Tibial artery (tissue), 4 donors: ENCODE measurements at regions not wholly inside any gene's neighbourhood (a gene's known extent, or its start where the extent isn't known, plus 50 kb on each side); places are given as distances from the start of the nearest gene placed in this dataset.

ENCODE experiments used
- DNase-seq, 2 donors: peaks; one replicate each; pipeline ENCODE4 v3.0.0-alpha.2; 2019
- H3K27ac ChIP-seq, 2 donors: fragments of 200-600 bp; sonication (generic) in 1 of 2; 1 replicate in 1 of 2; 2 replicates in 1 of 2; pipeline ENCODE4 v1.5.1; 2018 to 2019; ENCODE audit warnings: mild to moderate bottlenecking in 1 of 2
- H3K27me3 ChIP-seq, 2 donors: fragments of 200-600 bp; sonication (generic) in 1 of 2; one replicate each; pipeline versions ENCODE4 v1.5.1 to v1.6.0; 2016 to 2019
- H3K36me3 ChIP-seq, 3 donors: fragments of 200-600 bp; sonication (generic) in 2 of 3; one replicate each; pipeline ENCODE4 v1.5.1; 2016 to 2019; ENCODE audit warnings: mild to moderate bottlenecking in 2 of 3
- H3K4me1 ChIP-seq, 4 donors: fragments of 200-600 bp; sonication (generic) in 2 of 4; 1 replicate in 3 of 4; 2 replicates in 1 of 4; pipeline ENCODE4 v1.5.1; 2016 to 2019
- H3K4me3 ChIP-seq, 2 donors: fragments of 200-600 bp; sonication (generic) in 1 of 2; 1 replicate in 1 of 2; 2 replicates in 1 of 2; pipeline ENCODE4 v1.5.1; 2018 to 2019; ENCODE audit warnings: mild to moderate bottlenecking in 2 of 2
- H3K9me3 ChIP-seq, 3 donors: fragments of 200-600 bp; sonication (generic) in 1 of 3; one replicate each; pipeline ENCODE4 v1.5.1; 2016 to 2019
- CTCF ChIP-seq, 2 experiments: fragments of 200-600 bp in 1 of 2; fragments of 450-650 bp in 1 of 2; IDR thresholded peaks; one replicate each; pipeline ENCODE4 v1.5.1; 2017 to 2019; ENCODE audit warnings: antibody characterized with exemption in 2 of 2, mild to moderate bottlenecking in 1 of 2, moderate library complexity in 1 of 2
- intact Hi-C: fragments of 100-400 bp; cut with DNase I; formaldehyde crosslinking; loops from one replicate; pipeline ENCODE4 v1.15.0; 2023; ENCODE audit warnings: low total_unique reads

DNA sequence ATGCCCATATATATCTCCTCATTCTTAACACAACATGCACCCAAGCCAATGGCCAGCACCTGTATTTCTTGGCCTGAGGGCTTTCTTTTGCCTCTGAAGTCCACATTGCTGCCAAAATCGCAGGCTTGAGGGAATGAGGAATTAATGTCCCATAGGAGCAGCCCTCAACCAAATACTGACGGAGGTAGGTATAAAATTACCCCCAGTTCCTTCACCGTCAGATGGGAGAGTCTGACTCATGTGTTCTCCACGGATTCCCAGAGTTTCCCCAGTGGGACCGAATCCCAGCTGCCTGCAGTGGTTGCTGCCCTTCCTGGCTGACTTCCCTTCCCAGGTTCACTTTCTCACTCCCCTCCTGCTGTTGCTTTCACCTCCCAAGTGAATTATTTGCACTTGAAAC, 602.2 kb upstream of the NOX3 start:
- peak in 1 of 2 donors; percentile 78 for DNase-seq
- peaks cover 0 to 45% (median 25%) of the 10 kb centered on the region in 4 donors for H3K4me1 ChIP-seq
- peaks cover 0 to 3% (median 0%) of the 10 kb centered on the region in 3 donors for H3K9me3 ChIP-seq
- no peaks in the 10 kb centered on the region for H3K27me3 ChIP-seq
- peak overlapping the region; percentile 32 to 47 for H3K27ac ChIP-seq
- no peaks in the 10 kb centered on the region for H3K36me3 ChIP-seq
- intact Hi-C loops, result no loop called here
- TF ChIP-seq CTCF (IDR thresholded peaks at IDR 0.05), result no peak
- no peak overlapping the region for H3K4me3 ChIP-seq

DNA sequence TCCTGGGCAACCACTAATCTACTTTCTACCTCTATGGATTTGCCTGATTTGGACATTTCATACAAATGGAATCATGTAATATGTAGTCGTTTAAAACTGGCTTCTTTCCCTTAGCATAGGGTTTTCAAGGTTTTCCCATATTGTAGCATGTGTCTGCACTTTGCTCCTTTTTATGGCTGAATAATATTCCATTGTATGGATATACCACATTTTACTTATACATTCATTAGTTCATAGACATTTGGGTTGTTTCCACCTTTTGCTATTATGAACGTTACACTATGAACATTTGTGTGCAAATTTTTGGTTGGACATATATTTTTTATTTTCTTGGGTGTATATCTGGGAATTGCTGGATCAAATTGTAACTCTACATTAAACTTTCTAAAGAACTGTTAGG, 600.4 kb upstream of the NOX3 start:
- Histone ChIP-seq H3K9me3 (peaks cover 0 to 3% (median 0%) of the 10 kb centered on the region in 3 donors), H3K4me3 (no peak overlapping the region), H3K27me3 (no peaks in the 10 kb centered on the region), H3K36me3 (no peaks in the 10 kb centered on the region), H3K4me1 (peaks cover 0 to 27% (median 12%) of the 10 kb centered on the region in 4 donors), H3K27ac (no peak overlapping the region)
- no peak for TF ChIP-seq CTCF (IDR thresholded peaks at IDR 0.05)
- no peak for DNase-seq
- intact Hi-C loops, result no loop called here

GRCh38 chr6:156053626-156054025, 598.0 kb upstream of the NOX3 start:
- Histone ChIP-seq H3K4me1 (peaks cover 0 to 15% (median 10%) of the 10 kb centered on the region in 4 donors), H3K27me3 (no peaks in the 10 kb centered on the region), H3K27ac (no peak overlapping the region), H3K4me3 (no peak overlapping the region), H3K36me3 (no peaks in the 10 kb centered on the region), H3K9me3 (peaks cover 0 to 3% (median 0%) of the 10 kb centered on the region in 3 donors)
- TF ChIP-seq CTCF (IDR thresholded peaks at IDR 0.05), result no peak
- intact Hi-C loops, result no loop called here
- no peak for DNase-seq

GRCh38 chr6:156046841-156047449, 591.3 kb upstream of the NOX3 start:
- intact Hi-C loops, result no loop called here
- no peak for DNase-seq
- TF ChIP-seq CTCF (IDR thresholded peaks at IDR 0.05), result no peak
- H3K9me3 ChIP-seq, result no peaks in the 10 kb centered on the region
- H3K27me3 ChIP-seq, result no peaks in the 10 kb centered on the region
- H3K4me3 ChIP-seq, result no peak overlapping the region
- H3K27ac ChIP-seq, result no peak overlapping the region
- peaks cover 0 to 17% (median 7%) of the 10 kb centered on the region in 4 donors for H3K4me1 ChIP-seq
- no peaks in the 10 kb centered on the region for H3K36me3 ChIP-seq

DNA sequence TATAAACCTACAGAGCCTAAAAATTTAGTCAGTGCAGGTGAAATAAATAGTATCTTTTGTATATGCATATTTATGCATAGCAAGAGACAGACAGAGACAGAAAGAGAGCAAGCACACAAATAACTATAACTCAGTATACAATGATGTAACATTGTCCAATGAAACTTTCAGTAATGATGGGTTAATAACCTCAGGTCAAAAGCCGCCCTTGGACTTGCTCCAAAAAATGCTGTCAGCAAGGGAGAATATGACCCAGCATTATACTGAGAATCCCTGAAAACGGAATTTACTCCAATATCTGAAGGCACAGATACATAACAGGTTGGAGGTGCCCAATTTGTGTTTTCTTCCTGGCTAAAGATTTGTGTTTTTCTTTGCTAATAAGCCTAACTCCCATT, 590.6 kb upstream of the NOX3 start:
- no peak overlapping the region for H3K4me3 ChIP-seq
- TF ChIP-seq CTCF (IDR thresholded peaks at IDR 0.05), result no peak
- H3K36me3 ChIP-seq, result no peaks in the 10 kb centered on the region
- no peaks in the 10 kb centered on the region for H3K9me3 ChIP-seq
- no peaks in the 10 kb centered on the region for H3K27me3 ChIP-seq
- intact Hi-C loops, result no loop called here
- peaks cover 0 to 17% (median 7%) of the 10 kb centered on the region in 4 donors for H3K4me1 ChIP-seq
- no peak overlapping the region for H3K27ac ChIP-seq
- no peak for DNase-seq
